ENCODE measurements at regions not wholly inside any gene's neighbourhood (a gene's known extent, or its start where the extent isn't known, plus 50 kb on each side); places are given as distances from the start of the nearest gene placed in this dataset.

DNA sequence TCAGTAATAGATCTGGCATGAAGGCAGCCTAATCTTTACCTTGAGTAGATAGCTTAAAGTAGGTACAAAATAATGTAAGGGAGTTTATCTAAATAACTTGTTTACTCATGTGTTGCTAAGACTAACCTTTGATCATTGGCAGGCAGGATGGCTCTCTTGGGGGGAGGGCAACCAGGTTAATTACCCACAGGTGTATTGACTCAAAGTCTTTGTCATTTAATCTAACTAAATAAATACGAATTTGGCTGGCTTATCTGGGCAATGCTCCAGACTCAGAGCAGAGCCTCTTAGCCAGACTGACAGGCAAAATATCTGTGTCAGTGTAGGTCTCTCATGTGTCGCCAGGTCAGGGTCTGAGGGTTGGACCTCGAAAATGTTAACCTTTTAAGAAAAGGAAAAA is 283.4 kb upstream of the KLHL1 start:
- TF ChIP-seq POLR2A (IDR thresholded peaks at IDR 0.05) (no peak), POLR2AphosphoS5 (IDR thresholded peaks at IDR 0.05) (peak in 2 of 3 donors; percentile 23 to 38), EP300 (IDR thresholded peaks at IDR 0.05; ENCODE audit: low read depth) (no peak)
- TF ChIP-seq, protein P1, sequence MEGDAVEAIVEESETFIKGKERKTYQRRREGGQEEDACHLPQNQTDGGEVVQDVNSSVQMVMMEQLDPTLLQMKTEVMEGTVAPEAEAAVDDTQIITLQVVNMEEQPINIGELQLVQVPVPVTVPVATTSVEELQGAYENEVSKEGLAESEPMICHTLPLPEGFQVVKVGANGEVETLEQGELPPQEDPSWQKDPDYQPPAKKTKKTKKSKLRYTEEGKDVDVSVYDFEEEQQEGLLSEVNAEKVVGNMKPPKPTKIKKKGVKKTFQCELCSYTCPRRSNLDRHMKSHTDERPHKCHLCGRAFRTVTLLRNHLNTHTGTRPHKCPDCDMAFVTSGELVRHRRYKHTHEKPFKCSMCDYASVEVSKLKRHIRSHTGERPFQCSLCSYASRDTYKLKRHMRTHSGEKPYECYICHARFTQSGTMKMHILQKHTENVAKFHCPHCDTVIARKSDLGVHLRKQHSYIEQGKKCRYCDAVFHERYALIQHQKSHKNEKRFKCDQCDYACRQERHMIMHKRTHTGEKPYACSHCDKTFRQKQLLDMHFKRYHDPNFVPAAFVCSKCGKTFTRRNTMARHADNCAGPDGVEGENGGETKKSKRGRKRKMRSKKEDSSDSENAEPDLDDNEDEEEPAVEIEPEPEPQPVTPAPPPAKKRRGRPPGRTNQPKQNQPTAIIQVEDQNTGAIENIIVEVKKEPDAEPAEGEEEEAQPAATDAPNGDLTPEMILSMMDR (IDR thresholded peaks at IDR 0.05): no peak
